GF-D8 (cell line): ENCODE measurements at regions not wholly inside any gene's neighbourhood (a gene's known extent, or its start where the extent isn't known, plus 50 kb on each side); places are given as distances from the start of the nearest gene placed in this dataset.
"Not testable (repeated sequence)": the region's sequence is repeated elsewhere in the genome, so short reads cannot be mapped to it uniquely, and the experiment has no call there.

Experiments
- DNase-seq: peaks from one replicate; lab custom pipeline; 2025; lab: John Stamatoyannopoulos, UW

GRCh38 chr1:147062956-147063355, 109.3 kb downstream of the PRKAB2 start:
- DNase-seq = no peak

- not testable (repeated sequence) for DNase-seq
Measured at GRCh38 chr1:147061880-147062279, 110.4 kb downstream of the PRKAB2 start.

- DNase-seq = no peak
Measured at GRCh38 chr1:147053269-147053668, 115.1 kb downstream of the NBPF12 start.

- DNase-seq = no peak
Measured at GRCh38 chr1:147052677-147053076, 114.6 kb downstream of the NBPF12 start.

GRCh38 chr1:147052143-147052542, 114.0 kb downstream of the NBPF12 start:
- no peak for DNase-seq

DNA sequence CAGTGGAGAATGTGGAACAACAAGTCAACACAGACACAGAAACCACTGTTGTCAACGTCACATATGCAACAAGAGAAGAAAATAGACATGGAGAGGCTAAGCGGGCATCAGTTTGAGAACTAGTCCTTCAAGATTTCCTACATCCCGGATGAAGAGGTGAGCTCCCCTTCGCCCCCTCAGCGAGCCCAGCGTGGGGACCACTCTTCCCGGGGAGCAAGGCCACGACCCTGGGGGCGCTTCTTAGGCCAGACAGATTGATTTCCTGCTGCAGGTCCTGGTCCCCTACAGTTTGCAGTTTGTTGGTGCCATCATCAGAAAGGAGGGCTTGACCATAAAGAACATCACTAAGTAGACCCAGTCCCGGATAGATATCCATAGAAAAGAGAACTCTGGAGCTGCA, 113.0 kb downstream of the NBPF12 start:
- DNase-seq = no peak

GRCh38 chr1:147050654-147051053, 112.5 kb downstream of the NBPF12 start:
- no peak for DNase-seq

DNA sequence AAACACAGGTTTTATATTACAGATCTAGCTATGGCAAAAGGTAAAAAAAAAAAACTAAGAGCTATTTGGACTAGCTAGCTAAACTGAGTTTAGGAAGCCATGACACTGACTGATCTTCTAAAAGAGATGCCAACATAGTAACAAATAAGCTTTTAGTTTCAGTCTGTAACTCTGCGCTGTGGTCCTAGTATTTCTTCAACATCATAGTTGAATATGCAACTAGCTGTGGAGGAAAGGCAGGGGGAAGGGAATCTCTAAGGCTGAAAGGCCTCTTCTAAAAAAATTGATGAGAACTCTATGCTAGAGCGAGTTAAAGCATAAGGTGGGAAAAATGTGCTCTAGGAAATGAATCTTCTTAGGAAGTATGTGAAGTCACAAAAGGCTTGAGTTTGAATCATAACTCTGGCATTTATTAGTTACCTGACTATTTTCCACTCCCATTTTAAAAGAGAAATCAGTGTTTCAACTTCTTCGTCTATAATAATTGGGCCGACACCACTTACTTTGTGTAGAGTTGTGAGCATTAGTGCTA, 108.8 kb downstream of the NBPF12 start:
- not testable (repeated sequence) for DNase-seq

- peak; percentile 17 for DNase-seq
Measured at GRCh38 chr1:147046189-147046862, 108.2 kb downstream of the NBPF12 start.
